Limb (tissue), 2 donors: ENCODE measurements at regions not wholly inside any gene's neighbourhood (a gene's known extent, or its start where the extent isn't known, plus 50 kb on each side); places are given as distances from the start of the nearest gene placed in this dataset.
A peak's percentile ranks its signal among the peaks of the same experiment; 100 is the strongest.

Source experiments
- DNase-seq, 2 donors: peaks; one replicate each; pipeline ENCODE4 v3.0.0-alpha.2; 2016; ENCODE audit errors: extremely low spot score in 2 of 2

DNA sequence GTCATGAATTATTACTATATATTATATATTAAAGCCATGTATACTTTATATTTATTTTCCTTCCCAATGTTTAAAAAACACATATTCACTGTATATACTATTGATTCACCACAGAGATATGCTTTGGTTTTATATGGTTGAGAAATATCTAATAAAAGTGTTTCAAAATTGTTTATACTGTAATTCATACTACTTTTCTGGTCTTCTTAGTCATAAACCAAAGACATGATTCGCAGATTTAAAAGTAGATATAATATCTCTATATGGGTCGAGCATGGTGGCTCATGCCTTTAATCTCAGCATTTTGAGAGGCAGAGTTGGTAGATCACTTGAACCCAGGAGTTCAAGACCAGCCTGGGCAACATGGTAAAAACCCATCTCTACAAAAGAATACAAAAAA, 738.4 kb downstream of the USP25 start:
- DNase-seq, result no peak

DNA sequence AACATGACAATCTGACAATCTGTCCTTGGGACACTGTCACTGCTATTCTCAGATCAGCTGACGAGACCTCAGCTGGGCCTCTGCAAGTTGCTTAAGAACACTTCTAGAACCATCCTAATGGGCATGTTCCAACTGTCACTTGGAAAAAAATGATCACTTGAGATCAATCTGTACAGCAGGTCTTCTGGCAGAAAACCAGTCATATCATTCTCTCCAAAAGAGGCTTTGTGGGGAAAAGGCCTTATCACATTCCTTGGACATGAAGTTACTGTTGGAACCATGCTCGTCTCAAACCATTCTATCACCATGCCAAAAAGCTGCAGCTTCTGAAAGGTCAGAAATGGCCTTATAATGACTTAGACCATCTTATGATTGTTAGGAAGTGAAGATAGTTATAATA, 744.2 kb downstream of the USP25 start:
- no peak for DNase-seq

DNA sequence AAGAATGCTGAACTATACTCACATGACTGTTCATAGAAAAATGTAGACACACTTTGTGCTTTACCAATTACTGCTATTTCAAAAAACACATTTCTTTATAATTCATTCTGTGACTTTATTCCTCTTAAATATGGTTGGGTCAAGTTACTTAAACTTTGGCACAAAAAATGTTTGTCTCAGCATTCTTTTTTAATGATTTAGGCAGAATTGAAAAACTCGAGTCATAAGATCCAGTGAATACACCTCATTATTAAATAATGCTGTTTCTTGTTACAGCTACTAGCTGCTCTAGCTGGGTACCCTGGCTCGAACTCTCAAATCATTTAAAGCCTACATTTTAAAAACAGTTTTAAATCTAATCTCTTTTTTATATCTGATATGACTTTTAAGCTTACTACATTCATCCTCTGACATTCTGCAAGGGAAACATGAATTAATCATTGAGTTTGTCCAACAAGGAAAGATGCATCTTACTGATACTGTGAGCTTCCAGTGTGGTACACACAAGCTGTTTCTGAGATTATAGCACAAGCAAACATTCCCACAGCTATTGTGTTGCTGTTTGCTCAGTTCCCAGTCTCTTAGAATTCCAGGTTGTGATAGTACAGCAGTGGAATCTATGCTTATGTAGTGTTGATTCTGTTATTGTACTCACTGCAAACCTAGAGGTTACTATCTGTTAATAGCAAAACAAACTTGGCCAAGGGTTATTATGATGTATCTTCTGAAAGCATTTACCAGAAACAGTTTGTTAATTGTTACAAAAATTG, 746.5 kb downstream of the USP25 start:
- no peak for DNase-seq

DNA sequence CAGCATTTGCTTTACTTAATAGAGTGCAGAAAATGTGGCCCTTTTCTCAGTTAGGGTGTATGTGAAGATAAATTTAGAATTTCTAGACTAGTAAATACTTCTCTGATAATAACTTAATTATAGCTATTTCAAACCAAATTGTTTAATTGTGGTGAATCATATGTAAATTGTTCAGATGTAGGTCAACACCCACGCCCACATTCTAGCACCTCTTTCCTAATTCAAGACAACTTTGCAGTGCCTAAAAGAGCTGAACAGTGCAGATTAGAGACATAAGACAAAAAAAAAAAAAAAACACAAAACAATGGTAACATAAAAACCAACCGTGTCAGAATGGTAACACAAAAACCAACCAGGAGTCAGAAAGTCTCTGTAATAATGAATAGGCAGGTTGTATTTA, 758.3 kb downstream of the USP25 start:
- DNase-seq, result no peak

DNA sequence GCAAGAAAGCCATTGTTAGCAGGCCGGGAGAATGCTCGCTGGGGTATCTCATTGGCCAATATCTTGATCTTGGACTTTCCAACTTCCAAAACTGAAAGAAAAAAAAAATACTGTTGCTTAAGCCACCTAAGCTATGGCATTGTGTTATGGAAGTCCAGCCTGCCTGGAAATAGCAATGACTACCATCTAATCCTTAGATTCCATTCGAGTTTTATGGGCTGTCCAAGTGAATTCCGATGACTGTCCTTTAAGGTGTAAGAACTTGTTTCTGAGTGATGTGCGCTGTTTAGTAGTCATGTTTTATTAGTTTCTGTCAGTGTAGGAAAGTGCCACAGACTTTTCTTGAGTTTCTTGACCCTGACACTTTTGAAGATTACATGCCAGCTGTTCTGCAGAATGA, 762.6 kb downstream of the USP25 start:
- no peak for DNase-seq

DNA sequence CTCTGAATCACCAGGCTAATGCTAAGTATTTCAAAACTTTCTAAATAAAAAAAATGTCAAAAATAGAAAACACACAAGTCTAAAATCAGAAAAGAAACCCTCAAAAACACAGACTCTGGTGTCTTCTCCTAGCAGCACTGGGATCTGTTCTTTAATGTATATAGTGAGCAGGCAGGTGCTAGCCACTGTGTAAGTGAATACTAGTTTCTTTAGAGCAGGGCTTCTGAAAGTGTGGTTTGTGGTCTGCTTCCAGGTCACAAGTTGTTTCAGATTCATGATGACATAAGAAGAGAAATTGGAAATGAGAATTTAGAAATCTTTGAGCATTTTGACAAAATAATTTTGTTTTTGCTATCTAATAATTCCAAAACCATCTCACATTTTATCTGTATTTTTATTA, 763.1 kb downstream of the USP25 start:
- no peak for DNase-seq

DNA sequence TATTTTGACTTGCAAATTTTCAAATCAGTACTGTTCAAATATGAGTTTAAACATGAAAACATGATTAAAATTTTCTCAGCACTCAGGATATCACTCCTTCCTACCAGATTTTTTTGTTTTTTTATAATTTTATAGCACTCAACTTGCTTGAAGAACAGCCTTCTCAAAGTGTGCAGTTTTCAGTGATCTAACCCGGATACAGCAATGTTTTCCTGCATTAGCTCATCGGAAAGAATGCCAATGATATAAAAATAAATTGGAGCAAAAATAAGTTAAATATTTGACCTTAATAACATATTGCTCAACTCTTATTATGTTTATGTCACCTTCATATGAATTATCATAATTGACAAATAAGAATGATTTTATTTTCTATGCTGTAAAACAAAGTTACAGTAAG, 766.8 kb downstream of the USP25 start:
- no peak for DNase-seq

DNA sequence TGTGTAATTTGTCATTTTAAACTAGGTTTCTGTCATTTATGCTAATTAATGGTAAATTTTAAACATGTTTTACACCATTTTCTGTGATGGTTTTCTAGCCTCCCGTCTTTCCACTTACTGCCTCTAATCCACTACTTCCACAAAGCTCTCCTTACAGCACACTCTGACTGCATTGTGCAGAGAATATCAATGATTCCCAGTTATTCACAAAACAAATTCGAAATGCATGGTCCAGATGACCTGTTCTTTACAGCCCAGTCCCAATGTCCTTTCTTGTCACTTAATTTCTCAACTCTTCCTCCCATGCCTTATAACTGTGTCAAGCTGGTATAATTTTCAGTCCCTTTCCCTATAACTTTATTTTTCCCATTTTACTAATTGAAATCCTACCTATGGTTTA, 770.5 kb downstream of the USP25 start:
- DNase-seq, result no peak

DNA sequence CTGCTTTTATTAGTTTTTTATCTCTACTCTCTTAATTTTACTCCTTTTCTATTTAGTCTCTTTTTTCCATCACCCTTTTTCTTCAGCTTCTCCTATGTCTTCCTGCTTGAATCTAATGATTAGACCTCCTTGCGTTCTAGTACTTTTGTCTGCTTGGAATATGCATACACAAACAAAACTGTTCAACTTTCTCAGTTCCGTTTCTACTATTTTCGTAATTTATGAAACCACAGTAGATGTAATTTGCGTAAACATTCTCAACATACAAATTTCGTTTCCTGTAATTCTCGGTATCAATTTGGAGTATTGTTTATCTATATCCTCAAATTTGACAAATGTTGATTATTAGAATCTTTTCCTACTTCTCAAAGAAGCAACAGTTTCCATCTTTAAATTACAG, 772.5 kb downstream of the USP25 start:
- DNase-seq, result no peak

DNA sequence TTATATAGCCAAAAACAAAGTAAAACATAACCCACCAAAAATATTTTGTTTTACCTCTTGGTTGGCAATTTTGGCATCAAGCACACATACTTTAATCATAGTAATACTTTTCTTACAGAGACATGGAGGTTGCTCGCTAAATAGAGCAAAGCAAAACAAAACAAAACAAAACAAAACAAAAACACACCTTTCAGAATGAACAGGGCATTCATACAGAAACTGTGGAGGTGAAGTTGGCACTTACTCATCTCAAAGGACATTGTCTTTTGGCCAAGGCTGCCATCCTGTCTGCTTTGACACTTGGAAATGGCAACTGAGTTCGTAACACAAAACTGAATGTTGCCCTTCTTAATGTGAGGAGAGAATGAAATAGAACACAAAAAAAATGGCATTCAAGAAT, 773.1 kb downstream of the USP25 start:
- no peak for DNase-seq

DNA sequence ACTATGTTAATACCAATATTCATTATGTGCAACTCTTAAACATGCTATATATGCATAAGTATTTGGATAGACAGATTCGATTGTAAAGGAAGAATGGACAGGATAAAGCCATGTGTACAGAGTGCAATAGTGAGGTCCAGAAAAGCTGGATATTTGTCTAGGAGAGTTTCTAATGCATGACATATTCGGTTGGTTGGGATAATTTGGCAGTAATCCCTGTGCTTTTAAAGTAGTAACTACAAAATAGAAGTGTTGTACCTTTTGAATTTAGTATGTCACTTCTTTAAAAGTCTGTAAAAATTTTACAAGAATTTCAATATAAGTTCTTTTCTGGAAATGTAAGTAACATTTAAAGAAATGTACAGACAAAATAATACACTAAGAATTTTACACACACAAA, 774.5 kb downstream of the USP25 start:
- no peak for DNase-seq

DNA sequence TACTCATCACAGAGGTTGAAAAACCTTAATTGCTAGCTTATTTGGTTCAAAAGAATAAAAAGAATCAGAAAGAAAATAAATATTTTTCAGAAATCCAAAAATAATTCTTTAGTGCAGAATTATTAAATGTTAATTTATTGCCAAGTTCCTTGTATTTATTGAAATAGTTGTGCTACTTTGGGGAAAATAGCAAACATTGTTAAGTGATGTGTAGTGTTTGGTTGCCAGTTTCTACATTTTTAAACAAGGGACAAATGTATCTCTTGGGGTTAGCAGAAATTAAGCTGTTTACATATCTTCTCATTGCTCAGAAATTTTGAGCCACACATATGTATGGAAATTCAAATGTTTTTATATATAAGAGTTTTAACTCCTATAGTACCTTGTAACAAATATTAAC, 775.0 kb downstream of the USP25 start:
- no peak for DNase-seq

DNA sequence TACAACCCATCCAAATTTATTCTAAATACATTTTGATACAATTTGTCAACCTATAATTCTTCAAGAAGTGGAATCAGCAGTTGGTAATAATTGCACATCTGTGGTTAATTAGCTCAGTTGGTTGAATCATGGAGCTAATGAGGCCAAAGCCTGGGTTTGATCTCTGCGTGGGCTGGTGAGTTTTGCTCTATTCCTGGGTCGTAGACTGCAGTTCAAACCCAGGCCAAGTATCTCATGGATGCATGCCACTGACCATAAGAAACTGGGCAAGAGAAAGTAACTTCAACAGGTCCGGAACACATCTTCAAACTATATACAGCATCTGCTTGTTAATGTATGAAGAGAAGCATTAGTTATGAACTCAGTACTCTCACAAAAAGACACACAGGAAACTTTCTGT, 779.7 kb downstream of the USP25 start:
- DNase-seq, result no peak

DNA sequence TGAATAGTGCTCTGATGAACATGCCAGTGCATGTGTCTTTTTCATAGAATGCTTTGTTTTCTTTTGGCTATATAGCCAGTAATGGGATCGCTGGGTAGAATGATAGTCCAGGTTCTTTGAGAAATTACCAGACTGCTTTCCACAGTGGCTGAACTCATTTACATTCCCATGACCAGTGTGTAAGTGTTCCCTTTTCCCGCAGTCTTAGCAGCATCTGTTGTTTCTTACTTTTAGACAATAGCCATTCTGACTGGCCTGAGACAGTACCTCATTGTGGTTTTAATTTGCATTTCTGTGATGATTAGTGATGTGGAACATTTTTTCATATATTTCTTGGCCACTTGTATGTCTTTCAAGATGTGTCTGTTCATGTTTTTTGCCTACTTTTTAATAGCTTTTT, 784.5 kb downstream of the USP25 start:
- DNase-seq, result no peak

DNA sequence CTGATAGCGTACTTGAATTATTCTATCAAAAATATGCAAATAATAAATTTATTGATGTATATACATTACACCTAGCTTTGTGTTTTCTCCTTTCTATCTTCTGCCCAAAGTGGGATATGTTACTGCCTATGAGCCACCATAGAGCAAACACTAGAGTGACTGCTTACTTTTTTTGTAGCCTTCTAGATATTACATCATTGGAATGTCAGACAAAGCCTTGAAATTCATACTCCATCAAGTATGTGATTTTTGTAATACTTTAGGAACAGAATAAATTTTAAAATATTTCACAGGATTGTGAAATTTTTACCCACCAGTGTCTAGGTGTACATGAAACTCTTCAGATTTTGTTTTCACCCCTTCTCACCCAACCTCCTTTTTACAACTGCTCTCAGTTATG, 787.6 kb downstream of the USP25 start:
- no peak for DNase-seq

DNA sequence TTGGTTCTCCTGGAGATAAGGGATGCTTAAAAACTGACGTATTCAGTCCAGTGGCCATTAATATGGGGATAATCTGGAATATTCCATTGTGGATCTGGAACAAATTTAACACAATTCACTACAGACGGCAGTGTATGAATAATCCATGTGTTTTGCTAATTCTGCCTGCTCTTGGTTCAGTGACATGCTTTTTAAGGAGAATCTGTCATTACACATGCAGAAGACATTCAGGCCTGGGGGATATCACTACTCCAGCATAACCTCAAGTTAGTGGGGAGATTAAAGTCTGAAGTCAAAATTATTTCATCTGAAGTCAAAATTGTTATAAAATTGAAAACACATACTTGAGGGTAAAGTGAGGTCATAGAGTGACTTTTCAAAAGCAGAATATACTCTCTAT, 789.3 kb downstream of the USP25 start:
- DNase-seq, result no peak

DNA sequence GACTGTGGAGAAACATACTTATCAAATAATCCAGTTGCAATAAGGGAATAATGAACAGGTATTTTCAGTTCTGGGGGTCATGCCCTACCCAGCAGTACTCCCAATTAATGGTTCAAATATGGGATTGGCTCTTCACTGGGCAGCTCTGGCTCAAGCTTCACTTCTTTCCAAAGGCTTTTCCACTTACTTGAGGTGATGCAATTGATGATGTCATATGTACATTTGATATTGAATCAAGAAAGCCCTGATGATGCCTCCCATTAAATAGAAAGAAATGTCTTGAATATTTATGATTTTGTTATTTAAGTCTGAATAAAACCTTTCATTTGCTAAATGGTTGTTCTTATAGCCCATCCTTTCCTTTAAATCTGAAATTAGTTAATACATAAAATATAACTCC, 789.9 kb downstream of the USP25 start:
- DNase-seq, result no peak

DNA sequence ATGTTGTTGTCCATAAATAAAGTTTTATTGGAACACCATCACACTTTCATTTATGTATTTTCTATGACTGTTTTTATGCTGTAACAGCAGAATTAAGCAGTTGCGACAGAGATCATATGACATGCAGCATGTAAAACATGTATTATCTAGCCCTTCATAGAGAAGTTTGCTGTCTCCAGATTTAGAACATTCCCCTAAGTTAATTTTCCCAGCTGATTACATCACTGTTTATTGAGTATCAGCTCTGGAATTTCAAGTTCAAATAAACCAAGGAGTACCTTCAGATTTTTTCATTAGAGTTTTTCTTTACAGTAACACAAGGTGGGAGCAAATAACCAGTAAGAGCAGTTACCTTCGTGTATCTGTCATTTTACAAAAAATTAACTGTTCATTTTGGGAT, 792.8 kb downstream of the USP25 start:
- DNase-seq, result no peak

DNA sequence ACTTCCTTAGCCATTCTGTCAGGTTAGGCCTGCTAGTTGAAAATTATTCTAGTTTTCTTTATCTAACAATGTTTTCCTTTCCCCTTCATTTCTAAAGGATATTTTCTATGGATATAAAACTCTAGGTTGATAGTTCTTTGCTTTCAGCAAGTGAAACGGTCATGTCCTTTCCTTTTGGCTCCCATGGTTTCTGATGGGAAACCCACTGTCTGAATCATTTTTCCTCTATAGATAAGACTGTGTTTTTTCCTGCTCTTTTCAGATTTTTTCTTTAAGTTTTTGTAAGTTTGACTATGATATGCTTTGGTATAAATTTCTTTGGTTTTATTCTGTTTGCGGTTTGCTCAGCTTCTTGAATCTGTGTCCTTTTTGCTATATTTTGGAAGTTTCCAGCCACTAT, 800.9 kb downstream of the USP25 start:
- no peak for DNase-seq

DNA sequence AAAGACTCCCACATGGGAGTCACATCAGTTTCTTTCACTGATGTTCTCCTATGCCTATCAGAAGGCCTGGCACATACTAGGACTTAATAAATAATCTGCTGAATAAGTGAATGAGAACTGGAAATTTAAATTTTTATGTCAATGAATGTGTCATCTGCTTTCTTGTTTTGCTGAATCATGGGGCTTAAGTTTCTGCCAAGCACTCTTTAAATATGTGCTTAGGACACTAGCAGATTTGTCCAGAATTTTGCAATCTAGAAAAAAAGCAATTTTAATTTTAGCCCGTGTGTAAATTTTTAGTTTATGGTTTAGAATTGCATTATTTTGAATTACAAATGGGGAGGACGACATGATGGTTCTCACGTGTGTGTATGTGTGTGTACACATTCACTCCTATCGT, 803.1 kb downstream of the USP25 start:
- no peak for DNase-seq

DNA sequence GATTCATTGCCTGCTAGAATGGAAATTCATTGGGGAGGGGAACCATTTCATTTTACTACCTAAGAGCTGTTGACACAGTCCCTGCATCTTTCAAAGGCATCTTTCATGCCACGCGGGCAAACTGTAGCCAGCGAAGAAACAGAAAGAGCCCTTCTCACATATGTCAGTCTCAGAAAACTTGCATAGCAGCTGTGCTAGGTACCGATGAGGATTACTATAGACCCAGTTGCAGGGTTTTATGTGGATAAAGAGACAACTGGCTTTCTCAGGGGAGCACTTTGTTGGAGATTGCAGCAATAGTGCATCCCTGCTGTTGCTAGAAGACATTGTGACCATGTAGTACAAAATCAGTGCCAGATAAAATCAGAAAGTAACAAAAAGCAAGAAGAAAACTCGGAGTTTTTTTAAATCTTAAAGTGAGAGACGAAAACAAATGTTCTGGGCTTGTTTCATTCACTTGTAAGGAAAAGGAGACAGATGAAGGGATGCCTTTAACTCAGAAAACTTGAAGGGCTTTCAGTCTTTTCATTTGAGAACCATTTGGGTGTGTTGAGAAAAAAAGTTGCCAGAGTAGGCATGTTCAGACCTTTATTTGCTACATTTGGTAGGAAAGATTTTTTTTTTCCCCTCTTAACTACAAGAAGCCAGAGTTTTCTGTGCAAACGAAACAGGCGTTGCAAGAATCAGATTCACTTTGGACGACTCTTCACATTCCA, 804.1 kb downstream of the USP25 start:
- DNase-seq, result no peak

DNA sequence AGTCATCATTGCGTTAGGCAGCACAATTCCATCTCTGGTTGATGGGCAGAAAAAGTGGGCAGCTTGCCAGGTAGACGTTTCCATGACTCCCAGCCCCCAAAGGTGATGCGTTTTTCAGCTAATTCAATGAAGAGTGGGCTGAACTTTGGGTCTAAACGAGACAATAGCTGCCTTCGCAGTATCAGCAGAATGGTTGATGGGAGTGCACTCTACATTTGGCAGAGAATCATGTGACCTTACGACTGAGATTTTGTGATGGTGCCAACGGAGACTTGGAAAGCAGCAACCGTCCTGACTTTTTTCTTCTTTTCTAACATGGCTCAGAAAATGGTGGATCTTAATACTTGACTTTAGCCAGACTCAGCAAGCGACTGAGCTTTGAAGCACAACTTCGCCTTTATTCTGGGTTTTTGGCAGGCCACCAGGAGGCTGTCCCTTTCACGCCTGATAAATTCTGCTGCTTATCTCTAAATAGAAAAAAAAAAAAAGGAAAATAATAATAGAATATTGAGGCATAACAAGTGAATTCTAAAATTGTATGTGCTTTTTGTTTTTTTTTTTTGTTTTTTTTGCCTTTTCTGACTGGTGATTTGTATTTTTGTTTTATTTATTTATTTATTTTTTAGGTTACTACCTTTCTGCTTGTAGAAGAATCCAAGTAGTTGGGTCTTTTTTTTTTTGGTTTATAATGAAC, 804.8 kb downstream of the USP25 start:
- DNase-seq, result peak; percentile 81 to 84

DNA sequence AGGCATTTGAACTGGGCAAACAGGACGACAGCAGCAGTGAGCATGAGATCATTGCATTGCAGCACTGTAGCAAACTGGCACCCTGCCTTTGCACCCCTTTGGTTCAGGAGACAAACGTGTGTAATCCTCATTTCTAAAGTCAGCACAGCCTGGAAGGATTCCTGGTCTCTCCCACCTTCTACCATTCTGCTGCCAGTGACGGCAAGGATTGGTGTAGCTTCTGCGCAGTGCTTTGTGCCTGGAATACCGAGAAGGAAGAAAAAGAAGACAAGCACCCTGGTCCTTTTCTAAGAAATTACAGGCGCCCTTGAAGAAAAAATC, 805.3 kb downstream of the USP25 start:
- peak; percentile 36 to 63 for DNase-seq
